Endothelial cell (in vitro differentiated cells): ENCODE measurements at regions not wholly inside any gene's neighbourhood (a gene's known extent, or its start where the extent isn't known, plus 50 kb on each side); places are given as distances from the start of the nearest gene placed in this dataset.

Experiments used
- DNase-seq: peaks from one replicate; pipeline ENCODE4 v3.0.0; 2021; ENCODE audit warnings: low spot score
- H3K27ac Mint-ChIP-seq: one replicate; pipeline ENCODE4 v1.8.0; 2021; ENCODE audit warnings: mixed read lengths, inconsistent platforms; ENCODE audit not compliant: unreplicated experiment
- H3K27me3 Mint-ChIP-seq: one replicate; pipeline ENCODE4 v1.8.0; 2021; ENCODE audit warnings: mild to moderate bottlenecking, moderate library complexity, mixed read lengths, inconsistent platforms; ENCODE audit not compliant: unreplicated experiment
- H3K36me3 Mint-ChIP-seq: one replicate; pipeline ENCODE4 v1.8.0; 2021; ENCODE audit warnings: mild to moderate bottlenecking, low read depth, mixed read lengths, inconsistent platforms; ENCODE audit not compliant: unreplicated experiment
- H3K4me1 Mint-ChIP-seq: one replicate; pipeline ENCODE4 v1.8.0; 2021; ENCODE audit warnings: mild to moderate bottlenecking, mixed read lengths, inconsistent platforms; ENCODE audit not compliant: unreplicated experiment
- H3K4me3 Mint-ChIP-seq: one replicate; pipeline ENCODE4 v1.8.0; 2021; ENCODE audit warnings: mild to moderate bottlenecking, mixed read lengths, inconsistent platforms; ENCODE audit not compliant: unreplicated experiment
- H3K9me3 Mint-ChIP-seq: one replicate; pipeline ENCODE4 v1.8.0; 2021; ENCODE audit warnings: mixed read lengths, inconsistent platforms; ENCODE audit not compliant: unreplicated experiment
- CTCF ChIP-seq: fragments of 200-600 bp; sonication (generic); IDR thresholded peaks from one replicate; pipeline ENCODE4 v1.5.0; 2021; ENCODE audit warnings: antibody characterized with exemption; ENCODE audit not compliant: unreplicated experiment

GRCh38 chr14:81940651-81941050 lies 407.0 kb upstream of the SEL1L start:
- Mint-ChIP-seq H3K4me1 (no peaks in the 10 kb centered on the region), H3K27ac (no peak overlapping the region), H3K9me3 (peaks cover 24% of the 10 kb centered on the region), H3K4me3 (no peak overlapping the region), H3K36me3 (no peaks in the 10 kb centered on the region), H3K27me3 (peaks cover 4% of the 10 kb centered on the region)
- no peak for TF ChIP-seq CTCF
- DNase-seq, result no peak

- Mint-ChIP-seq H3K4me3 (no peak overlapping the region), H3K36me3 (no peaks in the 10 kb centered on the region), H3K4me1 (no peaks in the 10 kb centered on the region), H3K27me3 (peaks cover 4% of the 10 kb centered on the region), H3K9me3 (peaks cover 26% of the 10 kb centered on the region), H3K27ac (no peak overlapping the region)
- no peak for TF ChIP-seq CTCF
- DNase-seq, result no peak
Observed at GRCh38 chr14:81942071-81942470, 408.4 kb upstream of the SEL1L start.

DNA sequence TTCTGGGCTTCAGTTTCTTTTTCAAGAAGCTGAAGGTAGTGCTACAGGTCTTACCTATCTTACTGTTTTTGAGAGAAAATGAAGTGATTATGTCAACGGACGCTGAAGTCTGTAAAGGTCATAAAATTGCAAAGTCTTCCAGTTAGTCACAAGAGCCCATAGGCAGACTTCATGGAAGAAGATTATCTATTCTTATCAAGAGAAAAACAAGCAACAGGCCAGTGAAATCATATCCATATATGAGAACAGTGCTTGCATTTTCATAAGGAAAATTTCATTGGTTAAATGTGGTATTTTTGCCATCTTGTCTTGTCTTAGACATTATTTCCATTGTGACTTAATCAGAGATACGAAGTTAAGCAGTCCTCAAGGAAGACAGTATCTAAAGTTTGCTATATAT lies 412.7 kb upstream of the SEL1L start:
- no peak overlapping the region for H3K27ac Mint-ChIP-seq
- no peaks in the 10 kb centered on the region for H3K4me1 Mint-ChIP-seq
- H3K4me3 Mint-ChIP-seq, result no peak overlapping the region
- peaks cover 19% of the 10 kb centered on the region for H3K9me3 Mint-ChIP-seq
- TF ChIP-seq CTCF, result no peak
- no peaks in the 10 kb centered on the region for H3K36me3 Mint-ChIP-seq
- DNase-seq, result no peak
- no peaks in the 10 kb centered on the region for H3K27me3 Mint-ChIP-seq

- Mint-ChIP-seq H3K9me3 (peaks cover 20% of the 10 kb centered on the region), H3K4me1 (no peaks in the 10 kb centered on the region), H3K27me3 (no peaks in the 10 kb centered on the region), H3K27ac (no peak overlapping the region), H3K36me3 (no peaks in the 10 kb centered on the region), H3K4me3 (no peak overlapping the region)
- TF ChIP-seq CTCF, result no peak
- no peak for DNase-seq
Observed at GRCh38 chr14:81946834-81947798, 413.5 kb upstream of the SEL1L start.

DNA sequence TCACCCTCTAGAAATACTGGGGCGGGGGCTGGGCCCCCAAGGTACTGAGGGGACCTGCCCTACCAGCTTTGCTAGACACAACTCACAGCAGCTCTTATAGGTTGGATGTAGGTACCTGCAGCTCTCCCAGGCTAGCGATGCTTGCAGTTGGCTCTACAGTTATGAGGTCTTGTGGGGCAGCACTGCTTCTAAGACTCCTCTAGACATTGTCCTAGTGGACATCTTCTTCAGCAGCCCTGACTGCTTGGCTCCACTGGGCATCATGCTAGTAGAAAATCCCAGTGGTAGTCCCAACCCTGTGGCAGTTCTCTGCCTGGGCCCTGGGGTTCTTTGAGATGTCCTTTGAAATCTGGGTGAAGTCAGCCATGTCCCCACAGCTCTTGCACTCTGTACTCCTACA lies 419.3 kb upstream of the SEL1L start:
- Mint-ChIP-seq H3K4me1 (no peaks in the 10 kb centered on the region), H3K27me3 (no peaks in the 10 kb centered on the region), H3K4me3 (no peak overlapping the region), H3K9me3 (peaks cover 24% of the 10 kb centered on the region), H3K36me3 (peaks cover 5% of the 10 kb centered on the region), H3K27ac (no peak overlapping the region)
- TF ChIP-seq CTCF, result no peak
- DNase-seq, result no peak
